ENCODE measurements at regions not wholly inside any gene's neighbourhood (a gene's known extent, or its start where the extent isn't known, plus 50 kb on each side); places are given as distances from the start of the nearest gene placed in this dataset.

DNA sequence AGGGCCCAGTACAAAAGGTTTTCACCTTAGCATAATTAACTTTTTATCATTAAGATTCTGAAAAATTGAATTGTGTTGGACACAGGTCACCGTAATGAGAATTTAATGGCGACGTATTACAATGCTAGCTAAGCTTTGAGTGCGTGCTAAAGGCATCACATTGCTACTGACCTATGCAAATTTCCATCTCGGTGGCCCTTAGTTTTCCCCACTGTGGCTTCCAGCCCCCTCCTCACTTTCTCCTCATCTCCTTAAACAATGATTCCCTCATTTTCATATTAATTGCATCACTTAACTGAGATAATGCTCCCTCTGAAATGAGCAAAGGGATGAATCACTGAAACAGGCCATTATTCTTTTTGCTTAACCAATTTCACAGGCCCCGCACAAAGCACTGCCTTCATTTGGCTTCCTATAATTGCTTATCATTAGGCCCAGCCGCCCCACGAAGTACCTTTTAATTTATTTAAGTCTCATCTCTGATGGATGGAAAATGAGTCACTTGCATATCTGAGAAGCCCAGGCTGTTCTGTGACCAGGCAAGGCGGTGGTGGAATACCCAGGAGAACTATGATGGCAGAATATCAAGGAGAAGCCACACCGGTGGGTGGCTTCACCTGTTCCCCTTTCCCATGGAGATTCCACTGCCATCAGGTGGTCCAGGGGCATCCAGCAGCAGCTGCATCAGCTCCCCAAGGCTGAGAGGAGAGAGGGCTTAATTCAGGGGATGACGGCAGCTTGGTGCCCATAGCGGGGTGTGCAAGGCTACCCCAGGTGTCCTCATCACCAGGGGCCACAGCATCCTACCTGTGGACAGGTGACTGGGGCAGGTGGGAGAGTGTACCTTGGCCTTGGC lies 223.8 kb upstream of the BOD1L1 start:
- DNase-seq = no peak

DNA sequence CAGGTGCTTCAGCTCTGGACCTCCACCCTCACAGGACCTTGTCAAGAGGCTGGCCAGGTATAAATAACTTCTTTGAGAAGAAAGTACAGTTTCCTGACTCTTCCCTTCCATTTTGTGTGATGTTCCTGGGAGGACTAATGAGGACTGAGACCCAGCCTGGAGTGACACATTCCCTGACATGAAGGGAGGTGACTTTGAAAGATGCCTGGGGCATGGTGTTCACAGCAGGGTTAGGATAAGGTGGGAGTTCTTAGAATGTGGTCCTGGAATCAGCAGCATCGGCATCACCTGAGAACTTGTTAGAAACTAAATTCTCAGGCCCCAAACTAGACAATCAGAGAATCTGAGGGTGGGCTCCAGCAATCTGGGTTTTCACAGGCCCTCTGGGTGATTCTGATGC lies 224.9 kb upstream of the BOD1L1 start:
- no peak for DNase-seq

DNA sequence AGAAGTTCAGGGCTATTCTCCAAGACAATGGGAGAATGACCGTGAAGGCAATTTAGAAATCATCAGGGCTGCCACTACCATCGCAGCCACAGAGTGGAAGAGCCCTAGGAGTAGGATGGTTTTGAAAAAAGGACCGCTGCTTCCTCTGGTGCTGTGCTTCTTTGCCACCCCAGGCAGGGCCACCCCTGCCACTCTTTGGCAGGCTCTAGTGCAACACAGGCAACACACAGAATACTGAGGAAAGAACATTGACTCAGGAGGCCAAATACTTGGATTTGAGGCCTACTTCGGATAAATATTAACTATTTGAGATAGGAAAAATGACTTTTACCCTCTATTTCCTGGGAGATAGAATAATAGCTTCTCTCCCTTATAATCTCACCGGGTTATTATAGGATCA lies 228.9 kb upstream of the BOD1L1 start:
- no peak for DNase-seq

DNA sequence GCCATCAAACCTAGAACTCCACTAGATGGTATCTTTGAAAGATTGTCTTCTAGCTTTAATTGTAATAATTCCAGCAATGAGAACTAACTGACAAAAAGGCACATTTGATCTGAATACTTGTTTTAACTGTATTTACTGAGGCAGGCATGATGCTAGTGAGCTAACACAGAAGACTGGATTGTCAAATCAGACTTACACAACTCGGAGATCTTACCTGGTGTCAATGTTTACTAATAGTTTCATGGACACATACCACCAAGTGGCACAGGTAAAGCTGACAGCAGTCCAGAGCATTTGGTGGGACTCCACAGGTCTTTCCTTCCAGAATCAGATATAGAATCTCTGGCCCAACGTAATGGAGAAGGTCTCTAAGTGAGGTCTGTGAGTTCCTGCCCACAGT lies 229.9 kb upstream of the BOD1L1 start:
- DNase-seq = no peak

DNA sequence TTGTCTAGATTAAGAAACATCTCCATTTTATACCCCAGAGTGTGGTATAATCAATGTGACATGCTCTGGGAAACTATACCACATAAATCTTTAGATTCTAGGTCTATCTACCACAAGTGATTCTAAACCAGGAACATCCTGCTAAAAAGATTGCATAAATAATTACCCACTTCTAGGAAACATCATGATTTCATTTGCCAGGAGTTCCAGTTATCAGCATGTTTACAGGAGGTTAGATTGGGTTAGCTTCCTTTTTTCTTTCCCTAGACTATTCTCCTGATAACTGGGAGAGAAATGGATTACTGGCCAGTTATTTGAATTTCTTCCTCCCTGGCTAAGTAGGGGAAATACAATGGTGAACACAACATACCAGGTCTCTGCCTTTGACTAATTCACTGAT lies 230.3 kb upstream of the BOD1L1 start:
- no peak for DNase-seq

DNA sequence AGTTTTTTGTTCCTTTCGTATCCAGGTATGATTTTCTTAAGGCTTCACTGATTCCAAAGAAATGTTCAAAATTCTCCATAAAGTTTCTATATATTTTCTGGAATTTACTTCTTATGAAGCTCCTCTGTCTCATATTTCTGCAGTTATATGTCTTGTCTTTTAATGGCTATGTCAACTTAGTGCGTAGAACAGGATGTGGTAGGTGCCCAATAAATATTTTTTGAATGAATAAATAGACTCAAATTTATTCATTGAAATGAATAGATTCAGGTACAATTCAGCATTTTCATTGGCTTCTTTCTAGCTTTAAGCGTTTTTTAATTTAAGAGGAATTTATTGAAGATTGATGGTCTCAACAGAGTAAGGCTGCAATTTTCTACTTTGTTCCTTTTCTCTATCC lies 231.9 kb upstream of the BOD1L1 start:
- no peak for DNase-seq

DNA sequence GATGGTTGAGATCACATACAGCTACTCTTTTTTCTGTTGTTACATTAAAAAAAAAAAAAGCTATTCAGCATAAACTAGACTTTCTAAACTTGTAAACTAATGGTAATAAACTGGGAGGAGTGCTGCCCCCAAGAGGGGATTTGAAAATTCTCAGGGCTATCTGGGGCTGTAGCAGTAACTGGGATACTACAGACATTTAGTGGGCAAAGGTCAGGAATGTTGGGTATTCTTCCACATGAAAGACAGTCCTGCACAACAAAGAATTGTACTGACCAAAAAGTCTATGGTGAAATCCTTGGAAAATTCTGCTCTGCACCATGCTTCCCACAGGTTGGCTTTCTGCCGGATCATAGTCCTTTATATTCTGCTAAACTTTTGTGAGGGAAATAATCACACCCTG lies 232.6 kb upstream of the BOD1L1 start:
- DNase-seq = no peak

DNA sequence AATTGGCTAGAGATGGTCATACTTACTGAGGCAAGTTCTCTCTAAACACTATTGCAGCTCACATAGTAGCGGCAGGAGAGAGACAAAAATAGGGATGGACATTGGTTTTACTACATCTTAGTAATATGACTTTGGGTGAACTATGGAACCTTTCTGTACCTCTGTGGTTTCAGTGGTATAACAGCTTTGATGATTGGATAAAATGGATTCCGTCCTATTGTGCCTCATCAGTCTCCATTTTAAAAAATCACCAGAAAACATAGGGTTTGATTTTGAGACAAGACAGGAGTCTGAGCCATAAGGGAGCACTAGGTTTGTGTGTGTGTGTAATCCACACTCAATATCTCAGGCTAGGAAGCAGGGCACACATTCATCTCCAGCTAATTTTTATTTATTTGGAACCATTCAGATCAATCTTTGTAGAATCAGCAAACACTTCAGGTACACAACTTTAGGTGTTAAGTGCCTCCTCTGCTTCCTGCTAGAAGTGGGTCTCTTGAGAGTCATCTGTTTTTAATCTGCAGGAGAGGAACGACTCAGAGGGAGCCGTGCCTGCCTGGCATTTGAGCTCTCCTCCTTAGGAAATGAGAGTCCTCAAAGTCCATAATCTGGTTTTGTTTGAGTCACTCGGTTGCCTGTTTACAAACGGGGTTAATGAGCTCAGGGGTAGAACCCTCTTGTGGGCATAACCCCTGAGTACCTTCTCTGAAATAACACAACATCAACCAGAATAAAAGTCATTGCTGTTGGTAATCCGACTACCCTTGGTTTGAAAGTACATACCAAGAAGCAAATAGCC lies 238.5 kb upstream of the BOD1L1 start:
- no peak for DNase-seq

DNA sequence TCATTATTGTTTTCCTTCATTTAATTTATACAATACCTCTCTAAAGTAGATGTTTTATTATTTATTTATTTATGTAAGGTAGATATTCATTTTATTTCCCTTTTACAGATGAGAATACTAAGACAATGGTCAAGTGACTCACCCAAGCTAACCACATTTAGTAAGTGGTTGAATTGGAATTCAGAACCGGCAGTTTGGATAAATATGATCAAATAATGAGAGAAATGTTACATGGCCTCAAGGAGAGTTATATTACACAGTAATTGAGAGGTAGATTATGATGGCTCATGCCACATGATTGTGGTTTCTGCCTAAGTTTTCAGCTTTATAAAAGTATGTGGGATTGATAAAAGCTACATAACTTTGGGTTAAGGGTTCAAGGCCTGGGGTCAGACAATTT lies 239.4 kb upstream of the BOD1L1 start:
- DNase-seq = no peak

DNA sequence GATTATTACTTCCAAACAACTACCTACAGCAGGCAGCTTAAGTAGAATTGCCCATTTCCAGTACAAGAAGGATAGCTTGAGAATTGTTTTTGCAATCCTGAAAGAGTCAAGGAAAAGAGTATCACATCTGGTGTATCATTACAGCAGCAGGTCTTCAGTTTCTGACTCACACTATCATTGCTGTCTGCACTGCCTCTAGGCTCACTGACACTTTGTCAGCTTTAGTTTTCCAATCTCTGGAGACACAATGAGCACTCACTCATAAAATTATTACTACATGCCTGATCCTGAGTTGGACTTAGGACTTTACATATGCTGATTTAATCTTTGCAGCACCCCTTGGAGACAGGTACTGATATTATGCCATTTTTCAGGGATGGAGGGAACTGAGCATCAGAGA lies 244.6 kb upstream of the BOD1L1 start:
- no peak for DNase-seq

DNA sequence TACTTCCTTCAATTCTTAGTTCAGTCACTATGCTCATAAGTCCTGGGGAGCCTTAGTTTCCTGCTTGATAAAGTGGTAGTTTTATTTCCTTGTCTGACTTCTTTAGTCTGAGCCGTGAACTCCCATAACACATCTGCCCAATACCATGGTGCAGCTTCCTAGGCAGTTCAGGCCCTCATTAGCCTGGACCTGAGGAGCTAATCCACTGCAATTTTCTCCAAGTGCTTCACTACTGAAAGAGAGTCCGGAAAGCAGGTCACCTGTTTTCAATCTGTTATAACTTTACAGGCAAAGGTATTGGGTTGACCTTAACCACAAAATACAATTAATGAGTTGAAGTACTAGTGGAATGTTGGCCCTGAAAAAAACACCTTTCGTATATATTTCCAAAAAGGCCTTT lies 245.4 kb upstream of the BOD1L1 start:
- no peak for DNase-seq

DNA sequence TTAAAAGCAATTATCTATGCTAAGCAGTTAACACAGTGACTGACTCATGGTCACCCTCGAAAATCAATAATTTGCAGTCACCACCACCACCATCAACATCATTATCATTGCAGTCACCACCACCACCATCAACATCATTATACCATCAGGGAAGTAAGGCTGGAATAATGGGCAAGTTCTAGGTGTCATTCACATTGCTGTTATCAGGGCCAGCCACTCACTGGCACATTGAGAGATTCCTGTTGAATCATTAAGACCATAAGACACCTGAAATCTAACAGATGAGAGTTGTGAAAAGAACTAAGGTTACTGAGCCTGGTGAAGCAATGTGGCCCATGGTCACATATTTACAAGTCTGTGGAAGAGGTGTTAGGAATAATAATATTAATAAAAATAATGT lies 247.7 kb upstream of the BOD1L1 start:
- no peak for DNase-seq

DNA sequence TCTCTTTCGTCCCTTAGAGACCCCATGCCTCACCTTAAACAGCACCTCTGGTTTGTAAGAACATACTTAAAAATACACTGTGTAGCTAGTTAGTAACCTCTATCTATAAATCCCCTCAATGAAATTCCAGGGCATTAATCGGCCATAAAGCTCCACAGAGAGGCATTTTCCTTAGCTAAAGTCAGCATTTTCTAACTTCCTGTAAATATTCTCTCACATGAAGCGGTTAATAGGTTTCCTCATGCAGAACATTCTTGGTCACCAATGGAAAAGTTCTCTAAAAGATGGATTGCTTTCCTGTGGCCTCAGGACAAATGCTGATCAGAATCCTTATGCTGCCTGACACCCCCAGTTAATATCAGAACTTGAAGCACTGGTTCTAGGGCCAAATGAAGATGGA lies 248.6 kb upstream of the BOD1L1 start:
- DNase-seq = no peak

DNA sequence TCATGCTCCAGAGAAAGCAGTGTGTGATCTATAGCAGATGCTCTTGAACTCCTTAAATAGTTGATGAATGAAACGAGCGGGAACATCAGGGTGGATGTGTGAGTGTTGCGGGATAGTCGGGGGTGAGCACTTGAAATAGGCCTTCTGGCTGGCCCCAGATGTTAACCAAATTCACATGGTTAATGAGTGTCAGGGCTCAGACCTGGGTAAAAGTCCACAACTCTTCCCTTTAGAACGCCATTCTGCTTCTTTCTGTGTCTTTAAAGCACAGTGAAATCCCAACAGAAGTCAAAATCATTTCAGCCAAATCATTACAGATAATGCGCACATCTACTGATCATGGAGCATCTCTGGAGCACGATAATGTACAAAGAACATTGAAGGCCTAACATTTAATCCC lies 249.4 kb upstream of the BOD1L1 start:
- no peak for DNase-seq

DNA sequence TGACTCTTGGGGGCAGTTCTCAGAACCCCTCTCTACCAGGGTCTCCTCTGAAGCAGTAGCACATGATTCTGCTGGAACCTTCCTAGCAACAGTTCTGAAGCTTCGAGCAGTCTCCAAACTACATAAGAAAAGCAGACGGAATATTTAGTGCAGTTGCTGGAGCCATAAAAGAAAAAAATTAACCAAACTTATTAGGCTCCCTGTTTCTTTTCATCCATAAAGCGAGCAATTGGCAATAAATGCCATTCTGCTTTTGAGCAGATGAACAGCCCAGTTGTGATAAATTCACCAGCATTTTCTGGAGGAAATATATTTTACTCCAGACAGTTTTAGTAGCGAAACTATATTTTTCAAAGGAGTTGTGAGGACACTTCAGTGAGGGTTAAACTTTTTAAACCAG lies 250.1 kb upstream of the BOD1L1 start:
- DNase-seq = no peak

DNA sequence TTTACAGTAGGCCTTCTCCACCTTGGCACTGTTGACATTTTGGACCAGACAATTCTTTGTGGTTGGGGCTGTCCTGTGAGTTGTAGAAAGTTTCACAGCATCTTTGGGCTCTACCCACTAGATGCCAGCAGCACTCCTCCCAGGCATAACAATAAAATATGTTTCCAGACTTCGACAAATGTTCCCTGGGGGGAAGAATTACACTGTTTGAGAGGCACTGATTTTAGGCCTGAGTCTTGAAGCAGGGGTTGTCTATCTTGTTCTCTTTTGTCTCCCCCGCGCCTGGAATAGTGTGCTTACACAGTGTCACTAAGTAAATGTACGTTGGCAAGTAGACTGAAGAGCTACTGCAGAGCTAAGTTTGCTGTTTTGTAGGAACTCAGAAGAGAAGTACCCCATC lies 254.4 kb upstream of the BOD1L1 start:
- no peak for DNase-seq

DNA sequence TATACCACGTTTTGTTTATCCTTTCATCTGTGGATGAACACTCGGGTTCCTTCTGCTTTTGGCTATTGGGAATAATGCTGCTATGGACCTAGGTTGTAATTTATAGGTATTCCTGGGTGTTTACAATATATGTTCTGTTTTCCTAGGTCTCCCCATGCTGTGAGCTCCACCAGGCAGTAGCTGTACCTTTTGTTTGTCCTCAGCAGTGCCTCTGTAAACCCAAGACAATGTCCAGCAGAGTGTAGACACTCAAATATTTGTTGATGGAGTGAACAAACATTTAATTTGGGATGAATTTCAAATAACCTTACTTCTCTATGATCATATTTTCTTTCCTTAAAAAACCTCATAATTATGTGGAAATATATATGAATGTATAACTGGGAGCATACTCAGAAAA lies 259.5 kb upstream of the BOD1L1 start:
- no peak for DNase-seq

DNA sequence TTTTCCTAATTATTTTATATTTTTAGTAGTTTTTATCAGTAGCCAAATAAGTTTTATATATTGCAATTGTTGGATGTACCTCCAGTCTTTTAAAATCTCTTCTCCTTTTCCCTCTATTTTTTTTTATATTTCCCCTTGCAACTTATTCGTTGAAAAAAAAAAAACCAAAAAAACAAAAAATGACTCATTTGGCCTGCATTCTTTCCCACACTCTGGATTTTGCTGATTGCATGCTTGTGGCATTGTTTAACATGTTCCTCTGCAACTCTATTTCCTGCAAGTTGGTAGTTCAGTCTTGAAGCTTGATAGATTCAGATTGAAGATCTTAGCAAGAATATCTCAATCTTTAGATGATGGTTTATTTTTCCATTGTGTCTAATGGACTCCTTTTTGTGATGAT lies 260.6 kb upstream of the BOD1L1 start:
- DNase-seq = no peak

DNA sequence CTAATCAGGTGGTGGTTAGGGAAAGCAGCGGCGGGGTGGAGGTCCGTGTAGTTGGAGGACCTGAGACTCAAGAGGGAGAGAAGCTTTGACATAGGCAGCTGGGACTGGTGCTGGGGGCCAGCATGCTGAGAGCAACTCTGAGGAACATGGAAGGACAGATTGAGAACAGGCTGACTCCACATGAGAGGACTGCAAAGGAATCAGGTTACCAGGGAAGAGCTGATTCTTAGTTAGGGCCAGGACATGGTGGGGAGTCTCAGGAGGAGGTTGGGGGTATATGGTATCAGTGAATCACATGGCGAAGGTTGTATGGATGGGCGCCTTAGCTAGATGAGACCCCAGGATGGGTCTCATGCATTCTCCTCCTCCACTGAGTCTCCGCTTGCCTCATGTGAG lies 264.0 kb upstream of the BOD1L1 start:
- no peak for DNase-seq

DNA sequence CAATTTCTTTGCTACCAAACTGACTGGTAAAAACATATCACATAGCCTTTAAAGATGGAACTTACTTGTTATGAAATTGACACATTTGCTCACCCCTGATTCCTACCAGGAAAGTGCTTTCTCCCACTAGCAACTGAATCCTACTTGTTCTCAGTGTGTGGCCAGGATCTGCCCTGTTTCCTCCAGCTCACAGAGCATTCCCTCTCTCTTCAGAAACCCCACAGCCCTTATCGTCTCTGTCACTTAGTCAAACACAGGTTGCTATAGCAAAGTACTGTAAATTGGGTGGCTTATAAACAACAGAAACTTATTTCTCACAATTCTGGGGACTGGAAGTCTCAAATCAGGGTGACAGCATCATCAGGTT lies 265.2 kb upstream of the BOD1L1 start:
- DNase-seq = no peak

DNA sequence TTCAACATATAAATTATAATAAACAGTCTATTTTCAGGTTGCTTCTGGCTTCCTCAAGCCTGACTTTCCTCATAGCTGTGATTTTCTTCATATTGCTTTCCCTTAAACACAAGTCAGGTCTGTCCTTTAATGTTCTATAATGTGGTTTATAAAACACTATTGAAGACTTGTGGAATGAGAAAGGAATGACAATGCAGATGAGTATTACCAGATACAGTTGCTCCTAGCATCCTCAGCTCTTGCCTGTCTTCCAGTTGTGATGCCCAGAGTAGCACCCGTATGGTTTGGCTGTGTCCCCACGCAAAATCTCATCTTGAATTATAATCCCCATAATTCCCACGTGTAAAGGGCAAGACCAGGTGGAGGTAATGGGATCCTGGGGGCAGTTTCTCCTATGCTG lies 265.7 kb upstream of the BOD1L1 start:
- no peak for DNase-seq

DNA sequence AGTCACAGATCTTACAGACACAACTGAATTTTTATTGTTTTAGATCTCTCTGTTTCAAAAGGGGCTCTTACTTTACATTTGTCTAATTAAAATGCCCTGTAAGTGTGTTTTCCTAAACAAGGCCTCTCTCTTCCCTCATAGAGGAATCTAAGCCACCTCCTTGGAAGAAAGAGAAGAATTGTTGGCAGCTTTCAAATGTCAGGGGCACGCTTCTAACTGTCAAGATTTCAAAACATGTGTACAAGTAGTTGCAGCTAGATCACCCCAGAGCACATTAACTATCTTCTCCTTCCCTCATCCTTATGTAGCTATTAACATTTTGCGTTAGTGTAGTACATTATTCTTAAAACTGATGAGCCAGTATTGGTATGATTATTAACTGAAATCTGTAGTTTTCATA lies 266.5 kb upstream of the BOD1L1 start:
- DNase-seq = no peak

DNA sequence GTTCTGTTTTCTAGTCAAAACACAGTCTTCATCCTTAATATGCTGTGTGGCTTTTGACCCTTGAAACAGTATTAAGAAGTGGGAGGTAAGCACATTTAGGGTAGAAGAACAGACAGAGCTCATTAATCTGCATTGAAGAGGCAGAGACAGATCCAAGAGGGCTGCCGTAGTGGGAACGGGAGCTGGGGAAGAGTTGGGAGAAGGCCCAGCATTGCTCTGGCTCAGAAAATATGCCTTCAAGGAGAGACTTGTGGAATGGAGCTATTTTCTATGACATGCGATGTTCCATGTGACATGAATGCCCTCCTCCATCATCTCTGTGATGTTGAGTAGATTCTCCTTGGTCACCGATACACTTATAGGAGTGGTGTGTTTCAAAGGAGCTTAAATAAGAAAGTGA lies 273.3 kb upstream of the BOD1L1 start:
- no peak for DNase-seq

DNA sequence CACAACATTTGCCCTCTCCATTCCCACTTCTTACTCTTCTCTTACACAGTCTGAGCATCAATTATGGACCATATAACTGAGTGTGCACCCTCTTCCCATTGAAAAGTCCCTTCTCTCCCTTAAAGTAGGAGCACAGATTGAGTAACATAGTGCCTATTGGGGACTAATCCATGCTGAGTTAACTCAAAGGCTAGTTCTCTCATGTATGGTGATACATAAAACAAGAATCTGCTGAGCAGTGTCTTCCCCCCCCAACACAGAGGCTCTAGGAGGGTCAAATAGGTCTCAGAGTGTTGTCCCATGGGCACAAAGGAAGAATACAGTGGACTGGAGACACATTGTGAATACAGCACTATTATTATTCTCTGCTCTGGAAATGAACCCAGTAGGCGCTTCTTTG lies 274.6 kb upstream of the BOD1L1 start:
- no peak for DNase-seq

DNA sequence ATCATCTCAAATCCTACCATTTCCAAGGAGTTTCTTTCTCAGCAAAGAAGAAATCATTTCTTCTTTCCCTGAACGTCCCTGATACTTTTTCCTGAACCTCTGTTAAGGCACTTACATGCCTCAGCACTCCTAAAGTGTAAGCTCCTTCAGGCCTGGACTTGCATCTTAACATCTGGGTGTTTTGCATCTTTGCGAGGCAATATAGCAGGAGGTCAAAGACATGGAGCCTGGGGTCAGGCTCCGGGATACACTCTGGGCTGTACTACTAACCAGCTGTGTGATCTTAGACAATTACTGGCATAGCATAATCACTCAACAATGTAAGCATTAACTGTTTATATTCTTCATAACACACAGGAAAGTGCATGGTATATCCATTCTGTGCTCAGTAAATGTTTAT lies 275.5 kb upstream of the BOD1L1 start:
- DNase-seq = no peak

Data from stimulated activated CD4-positive, alpha-beta T cell treated with anti-CD3 and anti-CD28 coated beads, Interleukin-15, amount 100 ng/mL, for 24 hours (primary cell).